B cell (primary cell): ENCODE measurements at regions not wholly inside any gene's neighbourhood (a gene's known extent, or its start where the extent isn't known, plus 50 kb on each side); places are given as distances from the start of the nearest gene placed in this dataset.

ENCODE experiments used
- ATAC-seq: fragments of 200-7000 bp; cut with Tn5 transposase; one replicate; pipeline ENCODE4 v1.10.0; 2021; ENCODE audit warnings: low read depth, mild to moderate bottlenecking, moderate number of reproducible peaks, moderate library complexity
- CTCF ChIA-PET: fragments of 350-600 bp; sonication (Branson Sonifier 250); formaldehyde crosslinking; loops from one replicate; lab custom pipeline; 2021; ENCODE audit warnings: antibody characterized with exemption, inconsistent platforms; lab: Charles Lee
- POLR2A ChIA-PET: fragments of 350-600 bp; sonication (Branson Sonifier 250); formaldehyde crosslinking; loops from one replicate; lab custom pipeline; 2021; ENCODE audit warnings: antibody characterized with exemption; lab: Charles Lee
- DNase-seq: peaks from one replicate; pipeline ENCODE4 v3.0.0; 2013
- H2AFZ ChIP-seq: 2 replicates; pipeline ENCODE4 v1.6.1; 2012; ENCODE audit warnings: mild to moderate bottlenecking, low read depth, low read length; ENCODE audit not compliant: insufficient read depth, poor library complexity, severe bottlenecking
- H3K27ac ChIP-seq, 2 donors: 1 replicate in 1 of 2; 2 replicates in 1 of 2; pipeline ENCODE4 v1.5.1; 2012 to 2013; ENCODE audit warnings: low read length in 2 of 2, mild to moderate bottlenecking in 2 of 2, moderate library complexity in 1 of 2
- H3K27me3 ChIP-seq, 4 experiments: fragments of 200-600 bp in 1 of 4; sonication (generic) in 1 of 4; replicated peaks in 1 of 4; 1 replicate in 2 of 4; 2 replicates in 2 of 4; pipeline versions ENCODE4 v1.6.1 to v1.7.0; 2013 to 2016; ENCODE audit warnings: low read length in 3 of 4, mild to moderate bottlenecking in 2 of 4, mixed read lengths in 1 of 4, moderate library complexity in 1 of 4; ENCODE audit not compliant: insufficient read depth in 4 of 4, control insufficient read depth in 3 of 4; ENCODE audit errors: control extremely low read depth in 1 of 4
- H3K36me3 ChIP-seq, 2 experiments: replicated peaks in 1 of 2; 1 replicate in 1 of 2; 2 replicates in 1 of 2; pipeline versions ENCODE4 v1.6.1 to v1.7.1; 2013; ENCODE audit warnings: low read length in 1 of 2; ENCODE audit not compliant: insufficient read depth in 2 of 2, control insufficient read depth in 1 of 2; ENCODE audit errors: control extremely low read depth in 1 of 2, extremely low read depth in 1 of 2
- H3K4me1 ChIP-seq, 2 donors: fragments of 200-600 bp in 1 of 2; sonication (generic) in 1 of 2; 1 replicate in 1 of 2; 2 replicates in 1 of 2; pipeline versions ENCODE4 v1.5.1 to v1.6.1; 2013 to 2017; ENCODE audit warnings: low read length in 2 of 2; ENCODE audit not compliant: control insufficient read depth in 2 of 2, insufficient read depth in 2 of 2
- H3K4me2 ChIP-seq: replicated peaks from 2 replicates; pipeline ENCODE3; 2012; ENCODE audit warnings: mild to moderate bottlenecking, low read depth, low read length; ENCODE audit not compliant: poor library complexity, severe bottlenecking
- H3K4me3 ChIP-seq, 5 experiments: fragments of 200-600 bp in 1 of 5; sonication (generic) in 1 of 5; 1 replicate in 3 of 5; 2 replicates in 2 of 5; pipeline versions ENCODE4 v1.5.1 to v1.7.0; 2011 to 2016; ENCODE audit warnings: low read length in 4 of 5, mild to moderate bottlenecking in 4 of 5, low read depth in 2 of 5, control low read depth in 1 of 5, moderate library complexity in 1 of 5; ENCODE audit not compliant: insufficient read depth in 1 of 5; ENCODE audit errors: control extremely low read depth in 1 of 5, extremely low read depth in 1 of 5
- H3K79me2 ChIP-seq: fragments of 200-600 bp; sonication (generic); one replicate; pipeline ENCODE4 v1.6.0; 2016; ENCODE audit warnings: low read length; ENCODE audit not compliant: control insufficient read depth, insufficient read depth
- H3K9ac ChIP-seq: fragments of 200-600 bp; sonication (generic); 2 replicates; pipeline ENCODE4 v1.6.1; 2017; ENCODE audit warnings: mild to moderate bottlenecking, low read length, moderate library complexity
- H3K9me3 ChIP-seq, 3 donors: one replicate each; pipeline versions ENCODE4 v1.6.1 to v1.7.1; 2013; ENCODE audit warnings: low read length in 2 of 3; ENCODE audit not compliant: control insufficient read depth in 2 of 3, insufficient read depth in 1 of 3; ENCODE audit errors: control extremely low read depth in 1 of 3
- H4K20me1 ChIP-seq: 2 replicates; pipeline ENCODE4 v1.6.0; 2012; ENCODE audit warnings: mild to moderate bottlenecking, low read length; ENCODE audit not compliant: insufficient read depth, control insufficient read depth, poor library complexity, severe bottlenecking
- H3K27ac Mint-ChIP-seq: one replicate; pipeline ENCODE4 v1.8.0; 2021; ENCODE audit warnings: mixed read lengths
- H3K27me3 Mint-ChIP-seq: one replicate; pipeline ENCODE4 v1.8.0; 2021; ENCODE audit warnings: mixed read lengths
- H3K4me1 Mint-ChIP-seq: one replicate; pipeline ENCODE4 v1.8.0; 2021; ENCODE audit warnings: mixed read lengths
- H3K4me3 Mint-ChIP-seq: one replicate; pipeline ENCODE4 v1.8.0; 2021; ENCODE audit warnings: mixed read lengths
- H3K9me3 Mint-ChIP-seq: one replicate; pipeline ENCODE4 v1.8.0; 2022; ENCODE audit warnings: mixed read lengths; ENCODE audit not compliant: insufficient read depth
- EZH2 ChIP-seq: IDR thresholded peaks from 2 replicates; pipeline ENCODE4 v1.6.1; 2012; ENCODE audit warnings: borderline replicate concordance, low read depth, mild to moderate bottlenecking, moderate library complexity, low read length; ENCODE audit not compliant: insufficient read depth, poor library complexity, severe bottlenecking
- WGBS: methylation state at CpG from one replicate; pipeline ENCODE4 v1.1.5; 2013; ENCODE audit warnings: missing lambda C conversion rate; ENCODE audit not compliant: insufficient coverage; 5-methylcytosine and 5-hydroxymethylcytosine counted together
- intact Hi-C: fragments of 100-400 bp; cut with micrococcal nuclease; formaldehyde crosslinking; loops from one replicate; pipeline ENCODE4 v1.10.0; 2022
- TF ChIP-seq, protein P1 (sequence below): fragments of 200-600 bp; IDR thresholded peaks from one replicate; pipeline ENCODE4 v1.8.0; 2022; ENCODE audit warnings: antibody characterized with exemption, mild to moderate bottlenecking

DNA sequence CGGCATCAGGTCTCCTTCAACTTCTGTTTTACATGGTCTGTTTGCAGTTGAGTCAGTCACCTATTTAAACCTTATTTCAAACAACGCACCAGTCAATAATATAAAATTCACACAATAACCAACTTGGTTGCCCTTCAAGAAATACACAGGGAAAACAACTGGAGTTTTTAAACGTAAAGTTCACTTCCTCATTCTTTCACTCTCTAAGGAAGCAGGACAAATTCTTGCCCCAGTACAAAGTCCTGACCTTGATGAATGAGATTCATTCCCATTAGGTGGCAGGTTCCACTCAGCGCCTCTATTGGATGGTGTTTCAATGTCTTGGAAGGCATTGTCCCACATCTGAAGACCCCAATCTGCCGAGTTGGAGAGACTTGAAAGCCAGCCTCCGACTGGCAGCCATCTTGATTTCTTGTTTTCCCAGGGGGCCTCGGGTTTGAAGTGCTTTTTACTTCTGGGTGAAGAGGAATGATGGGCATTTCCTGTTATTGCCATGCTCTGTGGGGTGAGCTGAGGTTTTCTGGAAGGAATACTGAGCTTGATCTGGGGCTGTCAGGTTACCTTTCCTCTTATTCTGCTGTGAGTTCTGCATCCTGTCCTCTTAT, 105.0 kb downstream of the ACER2 start:
- ATAC-seq: no peak
- CTCF ChIA-PET: no interaction called here
- WGBS: 73% methylated on average over 3 of the region's 7 CpGs
- no peak for DNase-seq
- Mint-ChIP-seq H3K27me3 (no peaks in the 10 kb centered on the region), H3K27ac (no peak overlapping the region), H3K4me1 (no peaks in the 10 kb centered on the region), H3K4me3 (no peak overlapping the region), H3K9me3 (no peaks in the 10 kb centered on the region)
- no peak overlapping the region for H3K4me3 ChIP-seq
- H3K36me3 ChIP-seq: no peaks in the 10 kb centered on the region
- no peak overlapping the region for H3K27ac ChIP-seq
- H3K9me3 ChIP-seq: no peaks in the 10 kb centered on the region
- H3K27me3 ChIP-seq: no peaks in the 10 kb centered on the region
- H3K4me1 ChIP-seq: no peaks in the 10 kb centered on the region
- no peaks in the 10 kb centered on the region for H4K20me1 ChIP-seq
- no peak overlapping the region for H3K9ac ChIP-seq
- intact Hi-C loops: no loop called here
- H3K4me2 ChIP-seq: no peak overlapping the region
- no peak overlapping the region for H2AFZ ChIP-seq
- no peak for TF ChIP-seq EZH2
- TF ChIP-seq, protein P1, sequence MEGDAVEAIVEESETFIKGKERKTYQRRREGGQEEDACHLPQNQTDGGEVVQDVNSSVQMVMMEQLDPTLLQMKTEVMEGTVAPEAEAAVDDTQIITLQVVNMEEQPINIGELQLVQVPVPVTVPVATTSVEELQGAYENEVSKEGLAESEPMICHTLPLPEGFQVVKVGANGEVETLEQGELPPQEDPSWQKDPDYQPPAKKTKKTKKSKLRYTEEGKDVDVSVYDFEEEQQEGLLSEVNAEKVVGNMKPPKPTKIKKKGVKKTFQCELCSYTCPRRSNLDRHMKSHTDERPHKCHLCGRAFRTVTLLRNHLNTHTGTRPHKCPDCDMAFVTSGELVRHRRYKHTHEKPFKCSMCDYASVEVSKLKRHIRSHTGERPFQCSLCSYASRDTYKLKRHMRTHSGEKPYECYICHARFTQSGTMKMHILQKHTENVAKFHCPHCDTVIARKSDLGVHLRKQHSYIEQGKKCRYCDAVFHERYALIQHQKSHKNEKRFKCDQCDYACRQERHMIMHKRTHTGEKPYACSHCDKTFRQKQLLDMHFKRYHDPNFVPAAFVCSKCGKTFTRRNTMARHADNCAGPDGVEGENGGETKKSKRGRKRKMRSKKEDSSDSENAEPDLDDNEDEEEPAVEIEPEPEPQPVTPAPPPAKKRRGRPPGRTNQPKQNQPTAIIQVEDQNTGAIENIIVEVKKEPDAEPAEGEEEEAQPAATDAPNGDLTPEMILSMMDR: no peak
- H3K79me2 ChIP-seq: no peaks in the 10 kb centered on the region
- POLR2A ChIA-PET: no interaction called here

- Histone ChIP-seq H3K36me3 (no peaks in the 10 kb centered on the region), H4K20me1 (no peaks in the 10 kb centered on the region), H3K9ac (no peak overlapping the region), H3K9me3 (no peaks in the 10 kb centered on the region), H3K27ac (no peak overlapping the region), H3K27me3 (peaks cover 0 to 3% (median 0%) of the 10 kb centered on the region in 4 experiments), H3K4me2 (no peak overlapping the region), H3K79me2 (no peaks in the 10 kb centered on the region), H3K4me1 (no peaks in the 10 kb centered on the region), H2AFZ (no peak overlapping the region), H3K4me3 (no peak overlapping the region)
- POLR2A ChIA-PET: no interaction called here
- Mint-ChIP-seq H3K27ac (no peak overlapping the region), H3K27me3 (no peaks in the 10 kb centered on the region), H3K4me3 (no peak overlapping the region), H3K9me3 (no peaks in the 10 kb centered on the region), H3K4me1 (no peaks in the 10 kb centered on the region)
- intact Hi-C loops: no loop called here
- DNase-seq (no peak), ATAC-seq (no peak)
- 80% methylated on average over 3 of the region's 7 CpGs for WGBS
- CTCF ChIA-PET: no interaction called here
- TF ChIP-seq, protein P1: no peak
- no peak for TF ChIP-seq EZH2
Observed at GRCh38 chr9:19512103-19512832, 103.5 kb downstream of the ACER2 start.
